Fibroblast of mammary gland (primary cell): ENCODE measurements at regions not wholly inside any gene's neighbourhood (a gene's known extent, or its start where the extent isn't known, plus 50 kb on each side); places are given as distances from the start of the nearest gene placed in this dataset.

Experiments used
- DNase-seq: peaks from one replicate; pipeline ENCODE4 v3.0.0-alpha.2; 2010; ENCODE audit warnings: low read depth
- H3K4me3 ChIP-seq: 2 replicates; pipeline ENCODE4 v1.5.1; 2011; ENCODE audit warnings: low read depth, mild to moderate bottlenecking, low read length, moderate library complexity; ENCODE audit not compliant: control insufficient read depth
- CTCF ChIP-seq: conservative IDR thresholded peaks from 2 replicates; pipeline ENCODE4 v1.5.1; 2011; ENCODE audit warnings: low read depth, low read length, inconsistent platforms; ENCODE audit not compliant: control insufficient read depth, insufficient read depth

- DNase-seq, result no peak
- no peak overlapping the region for H3K4me3 ChIP-seq
- no peak for TF ChIP-seq CTCF
Measured at GRCh38 chr4:178632415-178632814, 1190.2 kb upstream of the AGA start.

DNA sequence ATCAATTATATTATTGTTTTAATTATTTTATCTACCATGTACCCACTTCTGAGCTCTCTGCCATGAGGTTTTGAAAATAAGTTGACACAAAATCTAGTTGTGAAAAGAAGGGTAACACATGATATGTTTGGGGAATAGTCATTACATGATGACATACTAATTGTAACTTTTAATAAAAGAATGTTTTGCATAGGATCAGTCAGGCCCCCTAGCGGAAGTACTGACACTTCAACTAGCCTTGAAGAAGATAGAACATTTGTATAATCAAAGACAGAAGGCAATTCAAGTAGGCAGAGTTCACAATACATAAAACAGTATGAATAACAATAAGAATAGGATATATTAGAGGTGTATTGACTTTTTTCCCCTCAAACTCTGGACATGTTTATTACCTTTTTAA is 1191.0 kb upstream of the AGA start:
- no peak for TF ChIP-seq CTCF
- no peak overlapping the region for H3K4me3 ChIP-seq
- no peak for DNase-seq

GRCh38 chr4:178664621-178665020 is 1222.4 kb upstream of the AGA start:
- H3K4me3 ChIP-seq, result no peak overlapping the region
- no peak for DNase-seq
- TF ChIP-seq CTCF, result no peak

DNA sequence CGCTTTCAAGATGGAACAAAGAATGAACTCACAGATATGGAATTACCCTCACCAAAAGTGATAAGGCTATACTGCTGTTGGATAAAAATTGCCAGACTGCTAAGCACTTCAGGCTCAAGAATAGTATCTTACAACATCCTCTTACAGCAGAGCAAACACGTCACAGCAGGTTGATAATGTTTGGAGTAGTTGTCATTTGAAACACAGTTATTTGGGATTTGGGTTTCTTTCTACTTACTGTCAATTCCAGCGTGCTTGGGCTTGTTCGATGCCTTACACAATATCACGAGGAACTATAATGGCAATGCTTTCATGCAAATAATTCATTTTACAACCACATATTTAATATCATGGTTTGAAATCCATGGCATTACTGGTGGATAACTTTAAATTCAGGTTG is 1223.7 kb upstream of the AGA start:
- TF ChIP-seq CTCF, result no peak
- DNase-seq, result no peak
- H3K4me3 ChIP-seq, result no peak overlapping the region

GRCh38 chr4:178671766-178672165 is 1229.5 kb upstream of the AGA start:
- DNase-seq, result no peak
- no peak overlapping the region for H3K4me3 ChIP-seq
- TF ChIP-seq CTCF, result no peak

DNA sequence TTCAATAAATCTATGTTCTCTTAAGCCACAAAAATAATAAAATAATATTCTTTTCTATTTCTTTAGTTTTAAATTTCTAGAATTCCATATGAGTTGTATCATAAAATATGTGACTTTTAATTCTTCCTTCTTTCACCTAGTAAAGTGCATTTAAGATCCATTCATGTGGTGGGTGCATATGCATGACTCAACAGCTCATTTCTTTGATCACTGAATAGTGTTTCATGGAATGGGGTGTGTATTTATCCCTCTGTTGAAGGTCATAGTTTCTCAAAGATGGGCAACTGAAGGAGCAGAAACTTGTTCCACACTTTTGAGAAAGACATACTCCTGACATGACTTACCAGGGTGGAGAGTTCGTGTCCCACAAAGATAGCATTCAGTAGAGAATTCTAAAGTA is 1230.3 kb upstream of the AGA start:
- DNase-seq, result no peak
- no peak for TF ChIP-seq CTCF
- H3K4me3 ChIP-seq, result no peak overlapping the region

DNA sequence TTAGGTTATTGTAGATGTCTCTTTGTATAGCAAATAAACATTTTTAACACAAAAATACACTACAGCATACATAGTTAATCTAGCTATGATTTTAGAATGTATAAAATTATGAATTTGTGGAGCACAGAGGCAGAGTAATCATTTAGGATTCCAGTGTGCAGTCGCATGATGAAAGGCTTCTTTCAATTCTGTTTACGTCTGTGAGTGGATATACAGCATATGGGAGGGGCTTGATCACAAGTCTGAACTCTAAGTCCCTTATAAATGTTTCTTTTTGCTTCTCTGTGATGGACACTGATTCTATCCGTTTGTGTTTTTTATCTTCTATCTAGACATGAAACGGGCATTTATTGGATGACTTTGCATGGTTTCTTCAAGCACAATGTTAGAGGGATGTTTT is 1239.6 kb upstream of the AGA start:
- no peak for TF ChIP-seq CTCF
- no peak for DNase-seq
- H3K4me3 ChIP-seq, result no peak overlapping the region
